Esophagus squamous epithelium (tissue), 4 donors: ENCODE measurements at regions not wholly inside any gene's neighbourhood (a gene's known extent, or its start where the extent isn't known, plus 50 kb on each side); places are given as distances from the start of the nearest gene placed in this dataset.

Experiments used
- CTCF ChIP-seq, 6 experiments: fragments of 450-650 bp in 4 of 6; fragments of 200-600 bp in 2 of 6; sonication (generic) in 2 of 6; IDR thresholded peaks; one replicate each; pipeline ENCODE4 v1.5.1; 2016 to 2019; ENCODE audit warnings: antibody characterized with exemption in 6 of 6, mild to moderate bottlenecking in 4 of 6, moderate library complexity in 4 of 6
- POLR2A ChIP-seq, 4 donors: fragments of 450-650 bp; IDR thresholded peaks; one replicate each; pipeline ENCODE4 v1.6.1; 2017; ENCODE audit warnings: antibody characterized with exemption in 4 of 4, mild to moderate bottlenecking in 4 of 4, moderate library complexity in 3 of 4

GRCh38 chr9:90061187-90061586 lies 456.4 kb downstream of the GADD45G start:
- TF ChIP-seq CTCF (IDR thresholded peaks at IDR 0.05) (no peak), POLR2A (IDR thresholded peaks at IDR 0.05) (no peak)
